Gastroesophageal sphincter (tissue), 3 donors: ENCODE measurements at regions not wholly inside any gene's neighbourhood (a gene's known extent, or its start where the extent isn't known, plus 50 kb on each side); places are given as distances from the start of the nearest gene placed in this dataset.

ENCODE experiments used
- POLR2A ChIP-seq, 2 donors: fragments of 450-650 bp; IDR thresholded peaks; one replicate each; pipeline ENCODE4 v1.6.1; 2017; ENCODE audit warnings: antibody characterized with exemption in 2 of 2, mild to moderate bottlenecking in 2 of 2, moderate library complexity in 1 of 2
- POLR2AphosphoS5 ChIP-seq: sonication (generic); formaldehyde crosslinking; IDR thresholded peaks from one replicate; pipeline ENCODE4 v1.6.1; 2017; ENCODE audit warnings: antibody characterized with exemption
- TF ChIP-seq, protein P1 (sequence below), 4 experiments: fragments of 200-600 bp in 2 of 4; fragments of 450-650 bp in 2 of 4; sonication (generic) in 1 of 4; IDR thresholded peaks; one replicate each; pipeline ENCODE4 v1.5.1; 2017 to 2019; ENCODE audit warnings: antibody characterized with exemption in 4 of 4, mild to moderate bottlenecking in 2 of 4, moderate library complexity in 2 of 4

DNA sequence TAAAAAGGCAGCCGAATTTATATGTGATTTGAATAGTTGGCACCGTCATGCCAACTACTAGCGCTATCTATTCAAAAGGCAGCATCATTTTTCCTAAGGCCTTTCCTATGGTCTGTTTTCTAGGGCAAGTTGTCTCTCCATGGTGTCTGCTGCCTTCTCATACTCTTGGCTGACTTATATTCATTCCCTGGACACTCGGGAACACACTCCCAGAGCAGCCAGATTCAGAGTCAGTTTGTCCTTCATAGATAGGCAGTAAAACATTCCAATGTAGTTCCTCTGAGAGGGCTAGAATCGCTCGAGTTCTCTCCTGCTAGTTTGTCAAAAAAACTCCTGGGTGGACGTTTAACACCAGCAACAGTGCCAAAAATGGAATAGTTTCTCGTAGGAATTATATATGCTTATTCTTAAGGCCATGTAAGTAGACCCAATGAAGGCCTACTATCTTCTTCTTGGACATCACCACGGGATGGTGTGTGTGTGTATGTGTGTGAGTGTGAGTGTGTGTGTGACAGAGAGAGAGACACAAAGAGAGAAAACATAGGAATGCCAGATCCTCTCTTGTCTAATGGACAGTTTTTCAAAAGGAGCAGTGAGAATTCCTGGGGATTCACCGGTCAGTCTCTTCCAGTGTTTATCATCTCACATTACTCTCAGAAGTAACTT, 129.3 kb upstream of the CTAGE1 start:
- TF ChIP-seq, protein P1, sequence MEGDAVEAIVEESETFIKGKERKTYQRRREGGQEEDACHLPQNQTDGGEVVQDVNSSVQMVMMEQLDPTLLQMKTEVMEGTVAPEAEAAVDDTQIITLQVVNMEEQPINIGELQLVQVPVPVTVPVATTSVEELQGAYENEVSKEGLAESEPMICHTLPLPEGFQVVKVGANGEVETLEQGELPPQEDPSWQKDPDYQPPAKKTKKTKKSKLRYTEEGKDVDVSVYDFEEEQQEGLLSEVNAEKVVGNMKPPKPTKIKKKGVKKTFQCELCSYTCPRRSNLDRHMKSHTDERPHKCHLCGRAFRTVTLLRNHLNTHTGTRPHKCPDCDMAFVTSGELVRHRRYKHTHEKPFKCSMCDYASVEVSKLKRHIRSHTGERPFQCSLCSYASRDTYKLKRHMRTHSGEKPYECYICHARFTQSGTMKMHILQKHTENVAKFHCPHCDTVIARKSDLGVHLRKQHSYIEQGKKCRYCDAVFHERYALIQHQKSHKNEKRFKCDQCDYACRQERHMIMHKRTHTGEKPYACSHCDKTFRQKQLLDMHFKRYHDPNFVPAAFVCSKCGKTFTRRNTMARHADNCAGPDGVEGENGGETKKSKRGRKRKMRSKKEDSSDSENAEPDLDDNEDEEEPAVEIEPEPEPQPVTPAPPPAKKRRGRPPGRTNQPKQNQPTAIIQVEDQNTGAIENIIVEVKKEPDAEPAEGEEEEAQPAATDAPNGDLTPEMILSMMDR (IDR thresholded peaks at IDR 0.05), result no peak
- TF ChIP-seq POLR2AphosphoS5 (no peak), POLR2A (IDR thresholded peaks at IDR 0.05) (no peak)
